ENCODE measurements at regions not wholly inside any gene's neighbourhood (a gene's known extent, or its start where the extent isn't known, plus 50 kb on each side); places are given as distances from the start of the nearest gene placed in this dataset.

- Histone ChIP-seq H3K4me3 (ENCODE audit: low read length) (no peak overlapping the region), H3K9me3 (ENCODE audit: insufficient read depth, low read depth, low read length) (peaks cover 32% of the 10 kb centered on the region), H3K9ac (ENCODE audit: low read depth, low read length) (no peak overlapping the region), H3K27me3 (ENCODE audit: insufficient read depth, low read length) (no peaks in the 10 kb centered on the region), H3K4me1 (ENCODE audit: insufficient read depth, low read length) (no peaks in the 10 kb centered on the region), H3K27ac (ENCODE audit: low read length) (no peak overlapping the region), H3K36me3 (ENCODE audit: insufficient read depth, low read depth, low read length) (no peaks in the 10 kb centered on the region)
Observed at GRCh38 chrX:720825-721224, 90.2 kb downstream of the SHOX start.

DNA sequence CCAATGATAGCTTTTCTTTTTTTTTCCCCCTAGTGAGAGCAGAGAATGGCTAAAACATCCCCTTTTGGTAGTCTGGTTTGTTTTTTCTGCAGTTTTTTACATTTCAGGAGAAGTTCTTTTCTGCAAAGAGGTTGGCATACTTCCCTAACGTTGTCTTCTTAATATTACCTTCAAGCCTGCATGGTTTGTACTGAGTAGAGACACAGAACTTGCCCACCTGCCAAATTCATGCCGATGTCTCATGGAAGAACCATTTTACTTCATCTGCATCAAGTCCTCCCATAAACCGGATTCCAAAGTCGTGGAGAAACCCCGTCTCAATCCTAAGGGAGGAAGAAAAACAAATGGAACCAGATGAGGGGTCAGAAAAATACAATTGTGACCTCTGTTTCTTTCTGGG lies 89.7 kb downstream of the SHOX start:
- Histone ChIP-seq H3K4me1 (ENCODE audit: insufficient read depth, low read length) (no peaks in the 10 kb centered on the region), H3K4me3 (ENCODE audit: low read length) (no peak overlapping the region), H3K27ac (ENCODE audit: low read length) (no peak overlapping the region), H3K9ac (ENCODE audit: low read depth, low read length) (no peak overlapping the region), H3K27me3 (ENCODE audit: insufficient read depth, low read length) (no peaks in the 10 kb centered on the region), H3K36me3 (ENCODE audit: insufficient read depth, low read depth, low read length) (no peaks in the 10 kb centered on the region), H3K9me3 (ENCODE audit: insufficient read depth, low read depth, low read length) (peaks cover 29% of the 10 kb centered on the region)

- no peak overlapping the region for H3K9ac ChIP-seq (ENCODE audit: low read depth, low read length)
- no peak overlapping the region for H3K27ac ChIP-seq (ENCODE audit: low read length)
Observed at GRCh38 chrX:716136-716535, 85.5 kb downstream of the SHOX start.

DNA sequence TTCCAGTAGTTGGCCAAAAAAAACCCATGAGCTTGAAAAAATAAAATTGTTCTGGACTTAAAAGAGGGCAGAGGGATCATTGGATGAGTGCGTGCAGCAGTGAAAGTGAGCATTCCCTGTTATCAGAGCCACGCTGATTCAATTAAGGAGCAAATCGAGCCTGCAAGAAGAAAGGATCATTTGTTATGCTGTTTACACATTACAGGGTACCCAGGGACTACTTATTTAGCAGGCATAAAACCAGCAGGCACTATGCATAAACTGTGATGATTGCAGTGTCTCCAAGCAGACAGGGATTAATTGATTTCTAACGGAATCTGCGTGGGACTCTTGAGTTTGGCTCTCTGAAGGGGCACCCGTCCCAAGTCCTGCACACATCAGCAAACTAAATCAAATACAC lies 83.5 kb downstream of the SHOX start:
- H3K9ac ChIP-seq (ENCODE audit: low read depth, low read length): no peak overlapping the region
- no peaks in the 10 kb centered on the region for H3K36me3 ChIP-seq (ENCODE audit: insufficient read depth, low read depth, low read length)
- no peak overlapping the region for H3K27ac ChIP-seq (ENCODE audit: low read length)
- no peaks in the 10 kb centered on the region for H3K27me3 ChIP-seq (ENCODE audit: insufficient read depth, low read length)
- no peak overlapping the region for H3K4me3 ChIP-seq (ENCODE audit: low read length)
- H3K4me1 ChIP-seq (ENCODE audit: insufficient read depth, low read length): peaks cover 3% of the 10 kb centered on the region; the same call in 1 of the 2 replicates
- peaks cover 30% of the 10 kb centered on the region for H3K9me3 ChIP-seq (ENCODE audit: insufficient read depth, low read depth, low read length)

More at GRCh38 chrX:716136-716535, 85.5 kb downstream of the SHOX start:
- H3K27me3 ChIP-seq (ENCODE audit: insufficient read depth, low read length): no peaks in the 10 kb centered on the region
- peaks cover 31% of the 10 kb centered on the region for H3K9me3 ChIP-seq (ENCODE audit: insufficient read depth, low read depth, low read length)
- peaks cover 3% of the 10 kb centered on the region; the same call in 1 of the 2 replicates for H3K4me1 ChIP-seq (ENCODE audit: insufficient read depth, low read length)
- H3K4me3 ChIP-seq (ENCODE audit: low read length): no peak overlapping the region
- H3K36me3 ChIP-seq (ENCODE audit: insufficient read depth, low read depth, low read length): no peaks in the 10 kb centered on the region

All from iPS-20b (cell line).